ENCODE measurements at regions not wholly inside any gene's neighbourhood (a gene's known extent, or its start where the extent isn't known, plus 50 kb on each side); places are given as distances from the start of the nearest gene placed in this dataset.
"Not testable (repeated sequence)": the region's sequence is repeated elsewhere in the genome, so short reads cannot be mapped to it uniquely, and the experiment has no call there.

GRCh38 chr7:119935418-119936025, 337.5 kb upstream of the KCND2 start:
- no peaks in the 10 kb centered on the region for H3K9me3 ChIP-seq (replicated peaks; ENCODE audit: control insufficient read depth, low read depth, low read length)
- no peak overlapping the region for H3K27ac ChIP-seq (ENCODE audit: low read length)
- no peak overlapping the region for H3K4me3 ChIP-seq (ENCODE audit: low read length)
- no peaks in the 10 kb centered on the region for H3K4me1 ChIP-seq (ENCODE audit: control insufficient read depth, insufficient read depth, low read length)
- peak; percentile 66 for DNase-seq
- H3K36me3 ChIP-seq (ENCODE audit: control insufficient read depth, insufficient read depth, low read length), result no peaks in the 10 kb centered on the region
- H3K27me3 ChIP-seq (ENCODE audit: control insufficient read depth, insufficient read depth, low read length), result no peaks in the 10 kb centered on the region
- WGBS (ENCODE audit: insufficient coverage), result no CpG with 5 or more reads among the region's 4 CpGs

- Histone ChIP-seq H3K27ac (ENCODE audit: low read length) (no peak overlapping the region), H3K9me3 (replicated peaks; ENCODE audit: control insufficient read depth, low read depth, low read length) (no peaks in the 10 kb centered on the region), H3K4me3 (ENCODE audit: low read length) (no peak overlapping the region), H3K4me1 (ENCODE audit: control insufficient read depth, insufficient read depth, low read length) (no peaks in the 10 kb centered on the region), H3K27me3 (ENCODE audit: control insufficient read depth, insufficient read depth, low read length) (no peaks in the 10 kb centered on the region), H3K36me3 (ENCODE audit: control insufficient read depth, insufficient read depth, low read length) (no peaks in the 10 kb centered on the region)
- peak; percentile 50 for DNase-seq
- WGBS (ENCODE audit: insufficient coverage), result no CpG with 5 or more reads among the region's 2 CpGs
Observed at GRCh38 chr7:119936836-119937235, 336.1 kb upstream of the KCND2 start.

- Histone ChIP-seq H3K9me3 (replicated peaks; ENCODE audit: control insufficient read depth, low read depth, low read length) (no peaks in the 10 kb centered on the region), H3K4me1 (ENCODE audit: control insufficient read depth, insufficient read depth, low read length) (no peaks in the 10 kb centered on the region), H3K27ac (ENCODE audit: low read length) (no peak overlapping the region), H3K27me3 (ENCODE audit: control insufficient read depth, insufficient read depth, low read length) (no peaks in the 10 kb centered on the region), H3K36me3 (ENCODE audit: control insufficient read depth, insufficient read depth, low read length) (no peaks in the 10 kb centered on the region), H3K4me3 (ENCODE audit: low read length) (no peak overlapping the region)
- DNase-seq, result no peak
- no CpG with 5 or more reads among the region's 3 CpGs for WGBS (ENCODE audit: insufficient coverage)
Observed at GRCh38 chr7:119937745-119938144, 335.2 kb upstream of the KCND2 start.

GRCh38 chr7:119943942-119944600, 328.9 kb upstream of the KCND2 start:
- no peak for DNase-seq
- no peak overlapping the region for H3K27ac ChIP-seq (ENCODE audit: low read length)
- H3K4me1 ChIP-seq (ENCODE audit: control insufficient read depth, insufficient read depth, low read length), result no peaks in the 10 kb centered on the region
- H3K36me3 ChIP-seq (ENCODE audit: control insufficient read depth, insufficient read depth, low read length), result no peaks in the 10 kb centered on the region
- H3K9me3 ChIP-seq (replicated peaks; ENCODE audit: control insufficient read depth, low read depth, low read length), result no peaks in the 10 kb centered on the region
- H3K27me3 ChIP-seq (ENCODE audit: control insufficient read depth, insufficient read depth, low read length), result no peaks in the 10 kb centered on the region
- no peak overlapping the region for H3K4me3 ChIP-seq (ENCODE audit: low read length)
- no CpG with 5 or more reads among the region's 5 CpGs for WGBS (ENCODE audit: insufficient coverage)

- no peak for DNase-seq
- H3K9me3 ChIP-seq (replicated peaks; ENCODE audit: control insufficient read depth, low read depth, low read length), result no peaks in the 10 kb centered on the region
- H3K27me3 ChIP-seq (ENCODE audit: control insufficient read depth, insufficient read depth, low read length), result no peaks in the 10 kb centered on the region
- 67% methylated on average over 1 of the region's 1 CpG for WGBS (ENCODE audit: insufficient coverage)
- no peak overlapping the region for H3K27ac ChIP-seq (ENCODE audit: low read length)
- H3K4me3 ChIP-seq (ENCODE audit: low read length), result no peak overlapping the region
- H3K36me3 ChIP-seq (ENCODE audit: control insufficient read depth, insufficient read depth, low read length), result no peaks in the 10 kb centered on the region
- no peaks in the 10 kb centered on the region for H3K4me1 ChIP-seq (ENCODE audit: control insufficient read depth, insufficient read depth, low read length)
Observed at GRCh38 chr7:119944601-119944972, 328.4 kb upstream of the KCND2 start.

- no CpG with 5 or more reads among the region's 1 CpG for WGBS (ENCODE audit: insufficient coverage)
- no peak overlapping the region for H3K27ac ChIP-seq (ENCODE audit: low read length)
- no peak overlapping the region for H3K4me3 ChIP-seq (ENCODE audit: low read length)
- no peaks in the 10 kb centered on the region for H3K4me1 ChIP-seq (ENCODE audit: control insufficient read depth, insufficient read depth, low read length)
- H3K9me3 ChIP-seq (replicated peaks; ENCODE audit: control insufficient read depth, low read depth, low read length), result no peaks in the 10 kb centered on the region
- H3K36me3 ChIP-seq (ENCODE audit: control insufficient read depth, insufficient read depth, low read length), result no peaks in the 10 kb centered on the region
- no peaks in the 10 kb centered on the region for H3K27me3 ChIP-seq (ENCODE audit: control insufficient read depth, insufficient read depth, low read length)
- DNase-seq, result no peak
Observed at GRCh38 chr7:119945822-119946221, 327.2 kb upstream of the KCND2 start.

- H3K27me3 ChIP-seq (ENCODE audit: control insufficient read depth, insufficient read depth, low read length), result no peaks in the 10 kb centered on the region
- WGBS (ENCODE audit: insufficient coverage), result 91% methylated on average over 5 of the region's 5 CpGs
- DNase-seq, result no peak
- H3K27ac ChIP-seq (ENCODE audit: low read length), result no peak overlapping the region
- no peaks in the 10 kb centered on the region for H3K4me1 ChIP-seq (ENCODE audit: control insufficient read depth, insufficient read depth, low read length)
- no peak overlapping the region for H3K4me3 ChIP-seq (ENCODE audit: low read length)
- H3K36me3 ChIP-seq (ENCODE audit: control insufficient read depth, insufficient read depth, low read length), result no peaks in the 10 kb centered on the region
- H3K9me3 ChIP-seq (replicated peaks; ENCODE audit: control insufficient read depth, low read depth, low read length), result no peaks in the 10 kb centered on the region
Observed at GRCh38 chr7:119949053-119949452, 323.9 kb upstream of the KCND2 start.

- H3K27ac ChIP-seq (ENCODE audit: low read length); H3K4me1 ChIP-seq (ENCODE audit: control insufficient read depth, insufficient read depth, low read length); H3K9me3 ChIP-seq (replicated peaks; ENCODE audit: control insufficient read depth, low read depth, low read length); DNase-seq; H3K27me3 ChIP-seq (ENCODE audit: control insufficient read depth, insufficient read depth, low read length); H3K4me3 ChIP-seq (ENCODE audit: low read length); H3K36me3 ChIP-seq (ENCODE audit: control insufficient read depth, insufficient read depth, low read length): not testable (repeated sequence)
- 85% methylated on average over 18 of the region's 30 CpGs for WGBS (ENCODE audit: insufficient coverage)
Observed at GRCh38 chr7:119950390-119951041, 322.5 kb upstream of the KCND2 start.

GRCh38 chr7:119951614-119952013, 321.4 kb upstream of the KCND2 start:
- WGBS (ENCODE audit: insufficient coverage), result 97% methylated on average over 24 of the region's 24 CpGs
- H3K27me3 ChIP-seq (ENCODE audit: control insufficient read depth, insufficient read depth, low read length); H3K4me3 ChIP-seq (ENCODE audit: low read length); H3K4me1 ChIP-seq (ENCODE audit: control insufficient read depth, insufficient read depth, low read length); H3K36me3 ChIP-seq (ENCODE audit: control insufficient read depth, insufficient read depth, low read length); DNase-seq; H3K27ac ChIP-seq (ENCODE audit: low read length); H3K9me3 ChIP-seq (replicated peaks; ENCODE audit: control insufficient read depth, low read depth, low read length): not testable (repeated sequence)

GRCh38 chr7:119957335-119957734, 315.6 kb upstream of the KCND2 start:
- no peak overlapping the region for H3K4me3 ChIP-seq (ENCODE audit: low read length)
- H3K27me3 ChIP-seq (ENCODE audit: control insufficient read depth, insufficient read depth, low read length), result no peaks in the 10 kb centered on the region
- H3K9me3 ChIP-seq (replicated peaks; ENCODE audit: control insufficient read depth, low read depth, low read length), result no peaks in the 10 kb centered on the region
- no peak for DNase-seq
- H3K36me3 ChIP-seq (ENCODE audit: control insufficient read depth, insufficient read depth, low read length), result no peaks in the 10 kb centered on the region
- no peak overlapping the region for H3K27ac ChIP-seq (ENCODE audit: low read length)
- H3K4me1 ChIP-seq (ENCODE audit: control insufficient read depth, insufficient read depth, low read length), result no peaks in the 10 kb centered on the region
